Liver (tissue), 3 donors: ENCODE measurements at regions not wholly inside any gene's neighbourhood (a gene's known extent, or its start where the extent isn't known, plus 50 kb on each side); places are given as distances from the start of the nearest gene placed in this dataset.

Source experiments
- GABPA ChIP-seq, 2 donors: IDR thresholded peaks in 1 of 2; conservative IDR thresholded peaks in 1 of 2; 2 replicates each; pipeline ENCODE4 v1.6.1; 2016; ENCODE audit warnings: antibody characterized with exemption in 2 of 2, mild to moderate bottlenecking in 1 of 2, moderate library complexity in 1 of 2
- JUND ChIP-seq, 2 donors: IDR thresholded peaks; 2 replicates each; pipeline ENCODE4 v1.6.1; 2016; ENCODE audit warnings: antibody characterized with exemption in 2 of 2
- TAF1 ChIP-seq: conservative IDR thresholded peaks from 2 replicates; pipeline ENCODE4 v1.6.1; 2016; ENCODE audit warnings: antibody characterized with exemption, mild to moderate bottlenecking
- TF ChIP-seq, protein P1 (sequence below): fragments of 150-350 bp; IDR thresholded peaks from 2 replicates; pipeline ENCODE4 v1.5.1; 2017; ENCODE audit warnings: improper control_type of control experiment, low read depth, low read length; ENCODE audit not compliant: missing input control
- TF ChIP-seq, protein P2 (sequence below): IDR thresholded peaks from 2 replicates; pipeline ENCODE4 v1.6.1; 2016; ENCODE audit warnings: antibody characterized with exemption
- donor health status: healthy.
- donor health status: healthy.

DNA sequence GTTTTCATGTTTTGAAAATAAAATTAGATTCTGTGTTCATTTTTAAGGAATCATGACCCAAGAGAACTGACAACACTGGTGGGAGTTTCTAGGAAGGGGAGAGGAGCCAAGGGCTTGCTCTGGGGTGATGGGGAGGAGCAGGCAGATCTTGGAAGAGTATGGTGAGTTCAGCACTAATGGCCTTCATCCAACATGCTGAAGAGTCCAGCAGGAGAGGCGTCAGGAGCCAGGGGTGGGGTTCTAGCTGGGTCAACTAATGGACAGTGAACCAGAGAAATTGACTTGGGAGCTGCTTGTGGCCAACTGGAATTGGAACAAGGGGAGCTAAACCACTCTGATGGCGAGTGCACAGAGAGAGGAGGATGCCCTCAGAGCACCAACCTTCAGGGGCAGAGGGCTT is 107.1 kb downstream of the MRPL14 start:
- TF ChIP-seq, protein P1, sequence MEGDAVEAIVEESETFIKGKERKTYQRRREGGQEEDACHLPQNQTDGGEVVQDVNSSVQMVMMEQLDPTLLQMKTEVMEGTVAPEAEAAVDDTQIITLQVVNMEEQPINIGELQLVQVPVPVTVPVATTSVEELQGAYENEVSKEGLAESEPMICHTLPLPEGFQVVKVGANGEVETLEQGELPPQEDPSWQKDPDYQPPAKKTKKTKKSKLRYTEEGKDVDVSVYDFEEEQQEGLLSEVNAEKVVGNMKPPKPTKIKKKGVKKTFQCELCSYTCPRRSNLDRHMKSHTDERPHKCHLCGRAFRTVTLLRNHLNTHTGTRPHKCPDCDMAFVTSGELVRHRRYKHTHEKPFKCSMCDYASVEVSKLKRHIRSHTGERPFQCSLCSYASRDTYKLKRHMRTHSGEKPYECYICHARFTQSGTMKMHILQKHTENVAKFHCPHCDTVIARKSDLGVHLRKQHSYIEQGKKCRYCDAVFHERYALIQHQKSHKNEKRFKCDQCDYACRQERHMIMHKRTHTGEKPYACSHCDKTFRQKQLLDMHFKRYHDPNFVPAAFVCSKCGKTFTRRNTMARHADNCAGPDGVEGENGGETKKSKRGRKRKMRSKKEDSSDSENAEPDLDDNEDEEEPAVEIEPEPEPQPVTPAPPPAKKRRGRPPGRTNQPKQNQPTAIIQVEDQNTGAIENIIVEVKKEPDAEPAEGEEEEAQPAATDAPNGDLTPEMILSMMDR, result no peak
- no peak for TF ChIP-seq TAF1
- no peak for TF ChIP-seq JUND (IDR thresholded peaks at IDR 0.05)
- TF ChIP-seq, protein P2, sequence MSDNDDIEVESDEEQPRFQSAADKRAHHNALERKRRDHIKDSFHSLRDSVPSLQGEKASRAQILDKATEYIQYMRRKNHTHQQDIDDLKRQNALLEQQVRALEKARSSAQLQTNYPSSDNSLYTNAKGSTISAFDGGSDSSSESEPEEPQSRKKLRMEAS, result no peak
- TF ChIP-seq GABPA (IDR thresholded peaks at IDR 0.05 in 1 of 2, conservative IDR thresholded peaks at IDR 0.05 in 1 of 2), result no peak
